PC-9 (cell line): ENCODE measurements at regions not wholly inside any gene's neighbourhood (a gene's known extent, or its start where the extent isn't known, plus 50 kb on each side); places are given as distances from the start of the nearest gene placed in this dataset.

Experiments
- BruUV-seq: library from RNA; stranded (reverse); fragments of 400-500 nt; replicated peaks from 2 replicates; lab custom pipeline; 2021; lab: Mats Ljungman, UMichigan
- CTCF ChIA-PET: fragments of 300-600 bp; sonication (Branson Sonifier 250); formaldehyde crosslinking; loops from one replicate; lab custom pipeline; 2022; ENCODE audit warnings: antibody characterized with exemption; lab: Charles Lee
- POLR2A ChIA-PET: fragments of 300-600 bp; sonication (Branson Sonifier 250); formaldehyde crosslinking; loops from one replicate; lab custom pipeline; 2022; ENCODE audit warnings: antibody characterized with exemption; ENCODE audit not compliant: unreplicated experiment; lab: Charles Lee
- DNase-seq, 2 experiments: peaks; one replicate each; pipeline versions ENCODE4 v3.0.0 to v3.0.0-alpha.2; 2015 to 2022; ENCODE audit warnings: mixed read lengths in 1 of 2
- H2AFZ ChIP-seq: fragments of 200-600 bp; sonication (generic); 2 replicates; pipeline ENCODE4 v1.8.1; 2017; ENCODE audit warnings: antibody characterized with exemption
- H3F3A ChIP-seq: fragments of 200-600 bp; sonication (generic); 2 replicates; pipeline ENCODE4 v1.8.1; 2017; ENCODE audit warnings: antibody characterized with exemption, mild to moderate bottlenecking, low read depth; ENCODE audit not compliant: insufficient read depth
- H3K27ac ChIP-seq: fragments of 200-600 bp; sonication (generic); 2 replicates; pipeline ENCODE4 v1.6.1; 2016; ENCODE audit warnings: mixed run types
- H3K27me3 ChIP-seq: fragments of 200-600 bp; sonication (generic); 2 replicates; pipeline ENCODE4 v1.6.1; 2016; ENCODE audit warnings: low read depth, mixed run types; ENCODE audit not compliant: insufficient read depth
- H3K36me3 ChIP-seq: fragments of 200-600 bp; sonication (generic); 2 replicates; pipeline ENCODE4 v1.6.1; 2016; ENCODE audit warnings: low read depth, mixed run types
- H3K4me1 ChIP-seq: fragments of 200-600 bp; sonication (generic); replicated peaks from 2 replicates; pipeline ENCODE4 v1.6.1; 2016; ENCODE audit warnings: mixed run types; ENCODE audit not compliant: insufficient read depth
- H3K4me2 ChIP-seq: fragments of 200-600 bp; sonication (generic); 2 replicates; pipeline ENCODE4 v1.6.1; 2017; ENCODE audit warnings: mixed run types
- H3K4me3 ChIP-seq: fragments of 200-600 bp; sonication (generic); 2 replicates; pipeline ENCODE4 v1.6.1; 2016; ENCODE audit warnings: mixed run types
- H3K79me2 ChIP-seq: fragments of 200-600 bp; sonication (generic); 2 replicates; pipeline ENCODE4 v1.6.1; 2017; ENCODE audit warnings: low read depth, mixed run types
- H3K9me2 ChIP-seq: fragments of 200-600 bp; sonication (generic); 2 replicates; pipeline ENCODE4 v1.8.1; 2017; ENCODE audit warnings: mild to moderate bottlenecking; ENCODE audit not compliant: insufficient read depth
- H3K9me3 ChIP-seq: fragments of 200-600 bp; sonication (generic); 2 replicates; pipeline ENCODE4 v1.8.1; 2016; ENCODE audit warnings: low read depth; ENCODE audit not compliant: insufficient read depth
- H4K20me1 ChIP-seq: fragments of 200-600 bp; sonication (generic); 2 replicates; pipeline ENCODE4 v1.8.1; 2017; ENCODE audit not compliant: insufficient read depth
- CTCF ChIP-seq: fragments of 200-600 bp; sonication (generic); conservative IDR thresholded peaks from 2 replicates; pipeline ENCODE4 v1.6.1; 2017; ENCODE audit warnings: mixed run types, antibody characterized with exemption, mild to moderate bottlenecking, moderate library complexity
- EZH2 ChIP-seq: fragments of 200-600 bp; sonication (generic); IDR thresholded peaks from 2 replicates; pipeline ENCODE4 v1.8.0; 2017; ENCODE audit warnings: antibody characterized with exemption, low read depth
- intact Hi-C: fragments of 100-400 bp; cut with micrococcal nuclease; formaldehyde crosslinking; loops from one replicate; pipeline ENCODE4 v1.10.0; 2022; ENCODE audit not compliant: unreplicated experiment

GRCh38 chr2:167758292-167758691 lies 489.1 kb downstream of the STK39 start:
- no peaks in the 10 kb centered on the region for H3K4me1 ChIP-seq
- no peak overlapping the region for H3K27ac ChIP-seq
- no peaks in the 10 kb centered on the region for H3K9me3 ChIP-seq
- POLR2A ChIA-PET: no interaction called here
- intact Hi-C loops: no loop called here
- BruUV-seq: no TSS peak
- no peak overlapping the region for H3K4me2 ChIP-seq
- H3K36me3 ChIP-seq: no peaks in the 10 kb centered on the region
- H2AFZ ChIP-seq: no peak overlapping the region
- H3K27me3 ChIP-seq: no peaks in the 10 kb centered on the region
- H4K20me1 ChIP-seq: no peaks in the 10 kb centered on the region
- no peak for DNase-seq
- no peaks in the 10 kb centered on the region for H3F3A ChIP-seq
- no peaks in the 10 kb centered on the region for H3K79me2 ChIP-seq
- no peak overlapping the region for H3K4me3 ChIP-seq
- CTCF ChIA-PET: no interaction called here
- no peak for TF ChIP-seq EZH2
- no peaks in the 10 kb centered on the region for H3K9me2 ChIP-seq

- Histone ChIP-seq H3K79me2 (no peaks in the 10 kb centered on the region), H3K9me2 (no peaks in the 10 kb centered on the region), H3K27ac (no peak overlapping the region), H3F3A (no peaks in the 10 kb centered on the region), H3K4me2 (no peak overlapping the region), H3K36me3 (no peaks in the 10 kb centered on the region), H3K4me3 (no peak overlapping the region), H3K27me3 (no peaks in the 10 kb centered on the region), H3K4me1 (no peaks in the 10 kb centered on the region), H4K20me1 (no peaks in the 10 kb centered on the region), H3K9me3 (no peaks in the 10 kb centered on the region), H2AFZ (no peak overlapping the region)
- BruUV-seq: no TSS peak
- intact Hi-C loops: no loop called here
- DNase-seq: no peak
- CTCF ChIA-PET: no interaction called here
- POLR2A ChIA-PET: no interaction called here
- TF ChIP-seq EZH2 (no peak), CTCF (no peak)
Observed at GRCh38 chr2:167756446-167756845, 490.9 kb downstream of the STK39 start.

- Histone ChIP-seq H3K4me2 (no peak overlapping the region), H3K4me3 (no peak overlapping the region), H4K20me1 (no peaks in the 10 kb centered on the region), H3K27me3 (no peaks in the 10 kb centered on the region), H3K36me3 (no peaks in the 10 kb centered on the region), H3K4me1 (no peaks in the 10 kb centered on the region), H3F3A (no peaks in the 10 kb centered on the region), H2AFZ (no peak overlapping the region), H3K9me2 (no peaks in the 10 kb centered on the region), H3K27ac (no peak overlapping the region), H3K79me2 (no peaks in the 10 kb centered on the region), H3K9me3 (no peaks in the 10 kb centered on the region)
- ChIA-PET POLR2A (no interaction called here), CTCF (no interaction called here)
- intact Hi-C loops: no loop called here
- no TSS peak for BruUV-seq
- no peak for DNase-seq
- no peak for TF ChIP-seq EZH2
- TF ChIP-seq CTCF: no peak
Observed at GRCh38 chr2:167753142-167753541, 494.3 kb downstream of the STK39 start.

- no peaks in the 10 kb centered on the region for H3K4me1 ChIP-seq
- intact Hi-C loops: no loop called here
- ChIA-PET POLR2A (no interaction called here), CTCF (no interaction called here)
- H3K79me2 ChIP-seq: no peaks in the 10 kb centered on the region
- no peaks in the 10 kb centered on the region for H3K27me3 ChIP-seq
- no peak overlapping the region for H3K4me2 ChIP-seq
- DNase-seq: no peak
- TF ChIP-seq CTCF (no peak), EZH2 (no peak)
- H4K20me1 ChIP-seq: no peaks in the 10 kb centered on the region
- BruUV-seq: no TSS peak
- no peaks in the 10 kb centered on the region for H3K9me3 ChIP-seq
- H3K36me3 ChIP-seq: no peaks in the 10 kb centered on the region
- no peaks in the 10 kb centered on the region for H3F3A ChIP-seq
- H3K27ac ChIP-seq: no peak overlapping the region
- H3K9me2 ChIP-seq: no peaks in the 10 kb centered on the region
- H3K4me3 ChIP-seq: no peak overlapping the region
- H2AFZ ChIP-seq: no peak overlapping the region
Observed at GRCh38 chr2:167752734-167753133, 494.7 kb downstream of the STK39 start.
